OCI-LY1 (cell line): ENCODE measurements at regions not wholly inside any gene's neighbourhood (a gene's known extent, or its start where the extent isn't known, plus 50 kb on each side); places are given as distances from the start of the nearest gene placed in this dataset.

Source experiments
- H2AFZ ChIP-seq: fragments of 200-600 bp; sonication (generic), shearing (Covaris generic); 2 replicates; pipeline ENCODE4 v1.6.0; 2014; ENCODE audit warnings: antibody characterized with exemption, mild to moderate bottlenecking, low read length
- H3F3A ChIP-seq: fragments of 200-600 bp; sonication (generic), shearing (Covaris generic); 2 replicates; pipeline ENCODE4 v1.6.0; 2014; ENCODE audit warnings: mild to moderate bottlenecking, antibody characterized with exemption, low read length, moderate library complexity; ENCODE audit not compliant: insufficient read depth
- H3K27ac ChIP-seq: fragments of 200-600 bp; sonication (generic); 2 replicates; pipeline ENCODE4 v1.5.1; 2014; ENCODE audit warnings: low read length, mixed run types, mild to moderate bottlenecking, low read depth; ENCODE audit not compliant: poor library complexity, severe bottlenecking
- H3K27me3 ChIP-seq: fragments of 200-600 bp; sonication (generic); 2 replicates; pipeline ENCODE4 v1.6.0; 2014; ENCODE audit warnings: antibody characterized with exemption, mild to moderate bottlenecking, low read length, moderate library complexity; ENCODE audit not compliant: insufficient read depth
- H3K36me3 ChIP-seq: fragments of 200-600 bp; sonication (generic); 2 replicates; pipeline ENCODE4 v1.6.1; 2014; ENCODE audit warnings: mild to moderate bottlenecking, antibody characterized with exemption, low read length, moderate library complexity, mixed read lengths; ENCODE audit not compliant: insufficient read depth
- H3K4me1 ChIP-seq: fragments of 200-600 bp; sonication (generic); 2 replicates; pipeline ENCODE4 v1.5.1; 2014; ENCODE audit warnings: mild to moderate bottlenecking, low read length, moderate library complexity; ENCODE audit not compliant: insufficient read depth, severe bottlenecking
- H3K4me2 ChIP-seq: fragments of 200-600 bp; sonication (generic), shearing (Covaris generic); 2 replicates; pipeline ENCODE4 v1.6.1; 2014; ENCODE audit warnings: low read length
- H3K4me3 ChIP-seq: fragments of 200-600 bp; sonication (generic); 2 replicates; pipeline ENCODE4 v1.5.1; 2014; ENCODE audit warnings: low read length, low read depth, mild to moderate bottlenecking, mixed read lengths; ENCODE audit not compliant: poor library complexity, severe bottlenecking
- H3K79me2 ChIP-seq: fragments of 200-600 bp; shearing (Covaris generic); 2 replicates; pipeline ENCODE4 v1.6.1; 2016; ENCODE audit warnings: mixed run types, low read length, mixed read lengths; ENCODE audit not compliant: insufficient read depth
- H3K9ac ChIP-seq: fragments of 200-600 bp; sonication (generic), shearing (Covaris generic); 2 replicates; pipeline ENCODE4 v1.6.1; 2014; ENCODE audit warnings: mild to moderate bottlenecking, low read length, mixed read lengths
- H3K9me2 ChIP-seq: fragments of 200-600 bp; sonication (generic), shearing (Covaris generic); 2 replicates; pipeline ENCODE4 v1.6.1; 2014; ENCODE audit warnings: low read depth, mild to moderate bottlenecking, low read length, mixed read lengths
- H3K9me3 ChIP-seq: fragments of 200-600 bp; shearing (Covaris generic); 2 replicates; pipeline ENCODE4 v1.6.1; 2014; ENCODE audit warnings: low read length, mixed read lengths
- H4K20me1 ChIP-seq: fragments of 200-600 bp; sonication (generic), shearing (Covaris generic); 2 replicates; pipeline ENCODE4 v1.6.0; 2016; ENCODE audit warnings: mild to moderate bottlenecking, low read length; ENCODE audit not compliant: insufficient read depth
- EZH2 ChIP-seq: fragments of 200-600 bp; sonication (generic), shearing (Covaris generic); IDR thresholded peaks from 2 replicates; pipeline ENCODE4 v1.8.0; 2017; ENCODE audit warnings: borderline replicate concordance, mixed run types, mild to moderate bottlenecking, antibody characterized with exemption, low read length, moderate library complexity, mixed read lengths
- TF ChIP-seq, protein P1 (sequence below): fragments of 200-600 bp; sonication (generic), shearing (Covaris generic); IDR thresholded peaks from 2 replicates; pipeline ENCODE4 v1.5.1; 2017; ENCODE audit warnings: mild to moderate bottlenecking, antibody characterized with exemption, low read length, moderate library complexity, mixed read lengths

DNA sequence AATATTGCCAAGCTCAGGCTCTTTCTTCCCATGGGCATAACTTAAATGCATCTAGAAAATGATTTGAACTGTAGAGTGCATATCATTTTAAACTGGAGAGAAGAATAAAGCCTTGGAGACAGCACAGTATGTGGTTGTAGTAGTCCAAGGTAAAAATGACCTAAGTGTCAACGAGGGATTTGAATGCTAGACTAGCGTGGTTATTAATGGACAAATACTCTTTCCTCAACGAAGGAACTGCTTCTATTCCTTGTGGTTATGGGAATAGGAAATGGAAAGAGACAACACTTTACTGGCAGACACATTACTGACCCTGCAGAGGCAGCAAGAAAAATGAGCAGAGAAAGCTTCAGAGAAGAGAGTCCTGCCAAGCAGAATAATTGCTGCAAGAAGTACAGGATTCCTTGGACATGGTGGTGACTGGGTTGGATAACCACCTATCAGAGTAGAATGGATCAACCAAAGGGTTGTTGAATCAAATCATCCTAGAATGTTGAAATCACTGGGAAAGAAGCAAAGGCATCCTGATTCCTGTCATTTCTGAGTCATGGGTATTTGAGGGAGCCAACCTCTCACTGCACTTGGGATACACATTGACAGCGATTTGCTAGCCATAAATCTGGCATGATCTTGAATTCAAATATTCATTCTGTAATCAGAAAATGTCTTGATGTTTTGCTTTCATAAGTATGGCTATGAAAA is 258.1 kb upstream of the EPHA7 start:
- Histone ChIP-seq H3K4me1 (no peaks in the 10 kb centered on the region), H3F3A (no peaks in the 10 kb centered on the region), H3K36me3 (no peaks in the 10 kb centered on the region), H4K20me1 (no peaks in the 10 kb centered on the region), H3K9me2 (no peaks in the 10 kb centered on the region), H3K4me2 (no peak overlapping the region), H2AFZ (no peak overlapping the region), H3K27me3 (no peaks in the 10 kb centered on the region), H3K79me2 (no peaks in the 10 kb centered on the region), H3K9me3 (no peaks in the 10 kb centered on the region), H3K27ac (no peak overlapping the region), H3K9ac (no peak overlapping the region), H3K4me3 (no peak overlapping the region)
- TF ChIP-seq EZH2 = no peak
- TF ChIP-seq, protein P1, sequence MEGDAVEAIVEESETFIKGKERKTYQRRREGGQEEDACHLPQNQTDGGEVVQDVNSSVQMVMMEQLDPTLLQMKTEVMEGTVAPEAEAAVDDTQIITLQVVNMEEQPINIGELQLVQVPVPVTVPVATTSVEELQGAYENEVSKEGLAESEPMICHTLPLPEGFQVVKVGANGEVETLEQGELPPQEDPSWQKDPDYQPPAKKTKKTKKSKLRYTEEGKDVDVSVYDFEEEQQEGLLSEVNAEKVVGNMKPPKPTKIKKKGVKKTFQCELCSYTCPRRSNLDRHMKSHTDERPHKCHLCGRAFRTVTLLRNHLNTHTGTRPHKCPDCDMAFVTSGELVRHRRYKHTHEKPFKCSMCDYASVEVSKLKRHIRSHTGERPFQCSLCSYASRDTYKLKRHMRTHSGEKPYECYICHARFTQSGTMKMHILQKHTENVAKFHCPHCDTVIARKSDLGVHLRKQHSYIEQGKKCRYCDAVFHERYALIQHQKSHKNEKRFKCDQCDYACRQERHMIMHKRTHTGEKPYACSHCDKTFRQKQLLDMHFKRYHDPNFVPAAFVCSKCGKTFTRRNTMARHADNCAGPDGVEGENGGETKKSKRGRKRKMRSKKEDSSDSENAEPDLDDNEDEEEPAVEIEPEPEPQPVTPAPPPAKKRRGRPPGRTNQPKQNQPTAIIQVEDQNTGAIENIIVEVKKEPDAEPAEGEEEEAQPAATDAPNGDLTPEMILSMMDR = no peak

DNA sequence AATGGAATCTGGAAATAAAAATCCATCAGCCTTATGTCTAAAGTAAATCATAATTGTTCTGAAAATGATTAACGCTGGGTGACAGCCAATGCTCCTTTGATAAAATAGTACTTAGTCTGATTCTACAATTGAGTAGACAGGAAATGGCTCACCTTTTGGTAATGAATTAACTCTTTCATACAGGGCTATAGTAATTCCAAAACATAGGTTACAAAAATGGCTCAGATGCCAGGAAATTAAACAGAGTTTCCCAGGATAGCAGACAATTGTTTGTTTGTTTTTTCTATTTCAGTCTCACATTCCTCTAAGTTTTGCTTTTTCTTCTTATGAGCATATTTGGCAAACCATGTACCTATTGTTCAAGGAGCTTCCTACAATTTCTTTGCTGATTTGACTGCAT is 257.2 kb upstream of the EPHA7 start:
- H3K36me3 ChIP-seq = no peaks in the 10 kb centered on the region
- H3K27me3 ChIP-seq = no peaks in the 10 kb centered on the region
- H3K4me3 ChIP-seq = no peak overlapping the region
- H3K27ac ChIP-seq = no peak overlapping the region
- no peaks in the 10 kb centered on the region for H3K9me2 ChIP-seq
- H3F3A ChIP-seq = no peaks in the 10 kb centered on the region
- no peak overlapping the region for H2AFZ ChIP-seq
- TF ChIP-seq EZH2 = no peak
- H3K4me2 ChIP-seq = no peak overlapping the region
- H3K9me3 ChIP-seq = no peaks in the 10 kb centered on the region
- H4K20me1 ChIP-seq = no peaks in the 10 kb centered on the region
- H3K79me2 ChIP-seq = no peaks in the 10 kb centered on the region
- no peaks in the 10 kb centered on the region for H3K4me1 ChIP-seq
- H3K9ac ChIP-seq = no peak overlapping the region

DNA sequence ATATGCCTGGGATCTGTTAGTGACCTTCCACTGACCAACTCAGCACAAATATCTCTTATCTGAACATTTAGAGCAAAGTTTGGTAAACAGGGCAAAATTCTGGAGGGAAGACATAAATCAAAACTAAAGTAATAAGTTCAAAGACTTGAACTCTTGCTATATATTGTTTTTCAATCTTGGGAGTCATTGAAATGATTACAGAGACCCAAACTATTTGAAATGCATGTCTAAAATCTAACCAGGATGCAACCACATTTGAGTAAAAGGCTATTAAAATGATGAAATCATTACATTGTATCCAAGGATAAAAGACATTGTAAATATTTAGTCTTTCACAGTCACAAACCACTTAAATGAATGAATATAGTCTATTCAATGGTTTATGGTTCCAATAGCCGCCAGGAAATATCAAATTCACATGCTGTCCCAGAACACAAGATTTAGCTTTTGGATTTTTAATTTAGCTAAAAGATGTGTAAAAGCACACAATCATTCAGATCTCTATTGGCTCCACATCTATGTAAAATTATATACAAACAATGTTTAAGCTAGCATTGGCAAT is 256.6 kb upstream of the EPHA7 start:
- Histone ChIP-seq H3K4me2 (no peak overlapping the region), H3K79me2 (no peaks in the 10 kb centered on the region), H3K27ac (no peak overlapping the region), H4K20me1 (no peaks in the 10 kb centered on the region), H3K9me3 (no peaks in the 10 kb centered on the region), H3K27me3 (no peaks in the 10 kb centered on the region), H3K9ac (no peak overlapping the region), H3K4me3 (no peak overlapping the region), H3F3A (no peaks in the 10 kb centered on the region), H3K36me3 (no peaks in the 10 kb centered on the region), H3K4me1 (no peaks in the 10 kb centered on the region), H3K9me2 (no peaks in the 10 kb centered on the region), H2AFZ (no peak overlapping the region)
- TF ChIP-seq EZH2 = no peak
- TF ChIP-seq, protein P1 = no peak

DNA sequence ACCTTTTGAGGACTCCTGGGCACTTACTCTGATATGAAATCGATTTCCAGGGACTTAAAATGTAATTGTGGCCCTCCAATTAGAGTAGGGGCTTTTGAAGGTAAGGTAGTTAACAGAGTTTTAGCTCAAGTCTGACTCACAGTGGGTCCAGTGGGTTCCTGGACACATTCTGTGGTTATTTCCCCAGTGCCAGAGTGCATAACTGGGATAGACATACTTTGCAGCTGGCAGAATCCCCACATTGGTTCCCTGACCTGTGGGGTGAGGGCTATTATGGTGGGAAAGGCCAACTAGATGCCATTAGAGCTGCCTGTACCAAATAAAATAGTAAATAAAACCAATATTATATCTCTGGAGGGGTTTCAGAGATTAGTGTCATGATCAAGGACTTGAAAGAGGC is 243.8 kb upstream of the EPHA7 start:
- no peak for TF ChIP-seq EZH2
- TF ChIP-seq, protein P1 = no peak
- Histone ChIP-seq H3K4me1 (no peaks in the 10 kb centered on the region), H3K9ac (no peak overlapping the region), H2AFZ (no peak overlapping the region), H3K9me2 (no peaks in the 10 kb centered on the region), H3K4me2 (no peak overlapping the region), H3K27me3 (no peaks in the 10 kb centered on the region), H3K4me3 (no peak overlapping the region), H3F3A (no peaks in the 10 kb centered on the region), H4K20me1 (no peaks in the 10 kb centered on the region), H3K9me3 (no peaks in the 10 kb centered on the region), H3K27ac (no peak overlapping the region), H3K79me2 (no peaks in the 10 kb centered on the region), H3K36me3 (no peaks in the 10 kb centered on the region)
